Naive thymus-derived CD8-positive, alpha-beta T cell (primary cell): ENCODE measurements at regions not wholly inside any gene's neighbourhood (a gene's known extent, or its start where the extent isn't known, plus 50 kb on each side); places are given as distances from the start of the nearest gene placed in this dataset.
"Not testable (repeated sequence)": the region's sequence is repeated elsewhere in the genome, so short reads cannot be mapped to it uniquely, and the experiment has no call there.

Source experiments
- ATAC-seq, 2 donors: fragments of 150-1000 bp; cut with Tn5 transposase in 1 of 2; sonication (Bioruptor Pico), chemical (Tn5 transposase) in 1 of 2; 1 replicate in 1 of 2; 2 replicates in 1 of 2; pipeline ENCODE4 v1.10.0; 2021; ENCODE audit warnings: mild to moderate bottlenecking in 2 of 2, moderate library complexity in 2 of 2
- POLR2A ChIA-PET: fragments of 350-600 bp; sonication (Branson Sonifier 250); formaldehyde crosslinking; loops from one replicate; lab custom pipeline; 2021; ENCODE audit warnings: antibody characterized with exemption; lab: Charles Lee
- DNase-seq, 10 donors: peaks; one replicate each; pipeline versions ENCODE4 v3.0.0 to v3.0.0-alpha.2; 2020 to 2022
- H3K27ac Mint-ChIP-seq, 10 donors: one replicate each; pipeline ENCODE4 v1.8.0; 2020 to 2022; ENCODE audit warnings: mild to moderate bottlenecking in 10 of 10, mixed read lengths in 10 of 10, moderate library complexity in 4 of 10, inconsistent platforms in 1 of 10
- H3K27me3 Mint-ChIP-seq, 5 donors: one replicate each; pipeline ENCODE4 v1.8.0; 2021 to 2022; ENCODE audit warnings: mixed read lengths in 5 of 5
- H3K36me3 Mint-ChIP-seq, 3 donors: one replicate each; pipeline ENCODE4 v1.8.0; 2020 to 2022; ENCODE audit warnings: mixed read lengths in 3 of 3, mild to moderate bottlenecking in 2 of 3, inconsistent platforms in 1 of 3
- H3K4me1 Mint-ChIP-seq, 4 donors: one replicate each; pipeline ENCODE4 v1.8.0; 2021 to 2022; ENCODE audit warnings: mixed read lengths in 4 of 4
- H3K4me3 Mint-ChIP-seq, 10 donors: one replicate each; pipeline ENCODE4 v1.8.0; 2020 to 2022; ENCODE audit warnings: mild to moderate bottlenecking in 10 of 10, mixed read lengths in 10 of 10, moderate library complexity in 6 of 10, inconsistent platforms in 1 of 10
- H3K9me3 Mint-ChIP-seq, 9 donors: one replicate each; pipeline ENCODE4 v1.8.0; 2020 to 2022; ENCODE audit warnings: mixed read lengths in 9 of 9, mild to moderate bottlenecking in 3 of 9, inconsistent platforms in 1 of 9, moderate library complexity in 1 of 9

DNA sequence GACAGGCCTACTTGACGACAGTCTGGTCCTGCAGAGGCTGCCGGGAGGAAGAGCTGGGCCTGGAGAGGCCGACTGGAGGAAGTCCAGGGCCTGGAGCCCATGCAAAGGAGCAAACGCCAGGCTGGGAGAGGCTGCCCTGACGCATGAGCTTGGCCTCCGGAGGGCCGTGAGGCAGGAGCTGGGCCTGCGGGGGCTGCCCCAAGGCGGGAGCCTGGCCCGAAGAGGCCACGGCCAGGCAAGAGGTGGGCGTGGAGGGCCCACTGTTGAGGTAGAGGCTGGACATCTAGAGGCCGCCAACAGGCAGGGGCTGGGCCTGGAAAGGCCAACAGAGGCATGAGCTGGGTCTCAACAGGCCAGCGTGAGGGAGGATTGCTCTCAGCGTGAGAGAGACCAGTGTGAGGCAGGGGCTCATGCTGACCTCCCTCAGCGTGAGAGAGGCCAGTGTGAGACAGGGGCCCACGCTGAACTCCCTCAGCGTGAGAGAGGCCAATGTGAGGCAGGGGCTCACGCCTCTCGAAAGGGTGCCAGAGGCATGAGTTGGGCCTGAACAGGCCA is 320.6 kb downstream of the ZNF479 start:
- H3K27me3 Mint-ChIP-seq, ATAC-seq, H3K4me1 Mint-ChIP-seq, POLR2A ChIA-PET, DNase-seq, H3K36me3 Mint-ChIP-seq, H3K27ac Mint-ChIP-seq, H3K4me3 Mint-ChIP-seq: not testable (repeated sequence)
- H3K9me3 Mint-ChIP-seq, result peaks cover 0 to 26% (median 0%) of the 10 kb centered on the region in 9 donors

DNA sequence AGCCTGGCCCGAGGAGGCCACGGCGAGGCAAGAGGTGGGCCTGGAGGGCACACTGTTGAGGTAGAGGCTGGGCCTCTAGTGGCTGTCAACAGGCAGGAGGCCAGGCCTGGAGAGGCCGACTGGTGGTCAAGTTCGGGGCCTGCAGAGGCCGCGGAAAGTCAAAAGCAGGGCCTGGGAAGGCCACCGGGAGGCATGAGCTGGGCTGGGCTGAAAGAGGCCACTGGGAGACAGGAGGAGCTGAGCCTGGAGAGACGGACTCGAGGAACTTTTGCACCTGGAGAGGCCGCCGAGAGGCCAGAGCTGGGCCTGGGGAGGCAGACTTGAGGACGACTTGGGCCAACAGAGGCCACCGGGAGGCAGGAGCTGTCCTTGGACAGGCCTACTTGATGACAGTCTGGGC is 321.2 kb downstream of the ZNF479 start:
- no peak overlapping the region for H3K27ac Mint-ChIP-seq
- POLR2A ChIA-PET, result no interaction called here
- H3K36me3 Mint-ChIP-seq, result no peaks in the 10 kb centered on the region
- H3K9me3 Mint-ChIP-seq, result peaks cover 0 to 26% (median 0%) of the 10 kb centered on the region in 9 donors
- H3K27me3 Mint-ChIP-seq, result no peaks in the 10 kb centered on the region
- no peaks in the 10 kb centered on the region for H3K4me1 Mint-ChIP-seq
- DNase-seq (no peak), ATAC-seq (no peak)
- no peak overlapping the region for H3K4me3 Mint-ChIP-seq

DNA sequence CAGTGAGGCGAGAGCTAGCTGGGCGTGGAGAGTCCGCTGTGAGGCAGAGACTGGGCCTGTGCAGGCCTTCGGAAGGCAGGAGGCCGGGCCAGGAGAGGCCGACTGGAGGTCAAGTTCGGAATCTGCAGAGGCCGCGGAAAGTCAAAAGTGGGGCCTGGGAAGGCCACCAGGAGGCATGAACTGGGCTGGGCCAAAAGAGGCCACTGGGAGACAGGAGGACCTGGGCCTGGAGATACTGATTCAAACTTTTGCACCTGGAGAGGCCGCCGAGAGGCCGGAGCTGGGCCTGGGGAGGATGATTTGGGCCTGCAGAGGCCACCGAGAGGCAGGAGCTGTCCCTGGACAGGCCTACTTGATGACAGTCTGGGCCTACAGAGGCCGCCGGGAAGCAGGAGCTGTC is 321.8 kb downstream of the ZNF479 start:
- Mint-ChIP-seq H3K27ac (no peak overlapping the region), H3K36me3 (no peaks in the 10 kb centered on the region), H3K4me1 (no peaks in the 10 kb centered on the region), H3K9me3 (peaks cover 0 to 26% (median 0%) of the 10 kb centered on the region in 9 donors), H3K4me3 (no peak overlapping the region), H3K27me3 (no peaks in the 10 kb centered on the region)
- ATAC-seq, result no peak
- DNase-seq, result no peak
- POLR2A ChIA-PET, result no interaction called here

DNA sequence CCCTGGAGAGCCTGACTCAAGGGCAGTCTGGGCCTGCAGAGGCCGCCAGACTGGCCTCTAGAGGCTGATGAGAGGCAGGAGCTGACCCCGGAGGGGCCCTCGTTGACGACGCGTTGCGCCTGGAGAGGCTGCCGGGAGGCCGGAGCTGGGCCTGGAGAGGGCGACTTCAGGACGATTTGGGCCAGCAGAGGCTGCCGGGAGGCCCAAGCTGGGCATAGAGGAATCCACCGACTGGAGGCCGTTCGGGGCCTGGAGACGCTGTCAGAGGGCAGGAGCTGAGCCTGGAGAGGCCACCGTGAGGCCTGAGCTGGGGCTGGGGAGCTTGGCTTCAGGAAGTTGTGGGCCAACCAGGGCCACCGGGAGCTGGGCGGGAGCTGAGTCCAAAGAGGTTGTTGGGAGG is 322.5 kb downstream of the ZNF479 start:
- POLR2A ChIA-PET, H3K27ac Mint-ChIP-seq, H3K4me3 Mint-ChIP-seq, ATAC-seq, H3K27me3 Mint-ChIP-seq, H3K36me3 Mint-ChIP-seq, H3K4me1 Mint-ChIP-seq, DNase-seq: not testable (repeated sequence)
- peaks cover 0 to 26% (median 0%) of the 10 kb centered on the region in 9 donors for H3K9me3 Mint-ChIP-seq

DNA sequence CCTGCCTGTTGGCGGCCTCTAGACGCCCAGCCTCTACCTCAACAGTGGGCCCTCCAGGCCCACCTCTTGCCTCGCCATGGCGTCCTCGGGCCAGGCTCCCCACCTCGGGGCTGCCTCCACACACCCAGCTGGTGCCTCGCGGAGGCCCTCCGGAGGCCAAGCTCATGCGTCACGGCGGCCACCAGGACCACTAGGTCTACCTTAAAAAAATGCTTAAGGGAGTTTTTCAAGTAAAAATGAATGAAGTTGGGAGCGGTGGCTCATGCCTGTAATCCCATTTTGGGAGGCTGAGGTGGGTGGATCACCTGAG is 327.5 kb downstream of the ZNF479 start:
- ATAC-seq, H3K27ac Mint-ChIP-seq, POLR2A ChIA-PET, H3K4me3 Mint-ChIP-seq, DNase-seq, H3K27me3 Mint-ChIP-seq, H3K4me1 Mint-ChIP-seq, H3K36me3 Mint-ChIP-seq: not testable (repeated sequence)
- peaks cover 0 to 14% (median 0%) of the 10 kb centered on the region in 9 donors for H3K9me3 Mint-ChIP-seq

DNA sequence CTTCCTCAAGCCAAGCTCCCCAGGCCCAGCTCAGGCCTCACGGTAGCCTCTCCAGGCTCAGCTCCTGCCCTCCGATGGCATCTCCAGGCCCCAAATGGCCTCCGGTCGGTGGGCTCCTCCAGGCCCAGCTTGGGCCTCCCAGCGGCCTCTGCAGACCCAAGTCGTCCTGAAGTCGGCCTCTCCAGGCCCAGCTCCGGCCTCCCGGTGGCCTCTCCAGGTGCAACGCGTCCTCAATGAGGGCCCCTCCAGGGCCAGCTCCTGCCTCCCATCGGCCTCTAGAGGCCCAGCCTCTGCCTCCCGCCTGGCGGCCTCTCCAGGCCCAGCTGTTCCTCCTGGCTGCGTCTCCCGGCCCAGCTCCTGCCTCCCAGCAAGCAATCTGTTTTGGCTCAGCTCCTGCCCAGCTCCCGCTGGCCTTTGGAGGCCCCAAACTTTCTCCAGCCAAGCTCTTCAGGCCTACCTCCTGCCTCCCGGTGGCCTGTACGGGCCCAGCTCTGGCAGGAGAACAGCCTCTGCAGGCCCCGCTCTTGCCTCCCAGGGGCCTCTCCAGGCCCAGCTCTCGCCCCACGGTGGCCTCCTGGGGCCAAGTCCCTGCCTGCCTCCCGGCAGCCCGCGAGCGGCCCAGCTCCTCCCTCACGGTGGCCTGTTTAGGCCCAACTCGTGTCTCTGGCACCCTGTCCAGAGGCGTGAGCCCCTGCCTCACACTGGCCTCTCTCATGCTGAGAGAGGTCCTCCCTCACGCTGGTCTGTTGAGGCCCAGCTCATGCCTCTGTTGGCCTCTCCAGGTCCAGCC is 328.1 kb downstream of the ZNF479 start:
- H3K36me3 Mint-ChIP-seq, DNase-seq, H3K9me3 Mint-ChIP-seq, H3K27ac Mint-ChIP-seq, H3K27me3 Mint-ChIP-seq, POLR2A ChIA-PET, ATAC-seq, H3K4me3 Mint-ChIP-seq, H3K4me1 Mint-ChIP-seq: not testable (repeated sequence)

DNA sequence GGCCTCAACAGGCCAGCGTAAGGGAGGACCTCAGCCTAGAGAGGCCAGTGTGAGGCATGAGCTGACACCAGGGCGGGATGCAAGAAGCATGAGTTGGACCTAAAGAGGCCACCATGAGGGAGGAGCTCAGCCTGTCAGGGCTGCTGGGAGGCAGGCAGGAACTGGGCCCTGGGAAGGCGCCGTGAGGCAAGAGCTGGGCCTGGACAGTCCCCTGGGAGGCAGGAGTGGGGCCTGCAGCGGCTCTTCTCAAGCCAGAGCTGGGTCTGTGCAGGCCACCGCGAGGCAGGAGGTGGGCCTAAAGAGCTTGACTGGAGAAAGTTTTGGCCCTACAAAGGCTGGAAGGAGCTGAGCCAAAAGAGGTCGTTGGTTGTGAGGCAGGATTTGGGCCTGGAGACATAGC is 328.9 kb downstream of the ZNF479 start:
- H3K9me3 Mint-ChIP-seq, H3K27me3 Mint-ChIP-seq, ATAC-seq, DNase-seq, POLR2A ChIA-PET, H3K27ac Mint-ChIP-seq, H3K4me3 Mint-ChIP-seq, H3K4me1 Mint-ChIP-seq, H3K36me3 Mint-ChIP-seq: not testable (repeated sequence)

DNA sequence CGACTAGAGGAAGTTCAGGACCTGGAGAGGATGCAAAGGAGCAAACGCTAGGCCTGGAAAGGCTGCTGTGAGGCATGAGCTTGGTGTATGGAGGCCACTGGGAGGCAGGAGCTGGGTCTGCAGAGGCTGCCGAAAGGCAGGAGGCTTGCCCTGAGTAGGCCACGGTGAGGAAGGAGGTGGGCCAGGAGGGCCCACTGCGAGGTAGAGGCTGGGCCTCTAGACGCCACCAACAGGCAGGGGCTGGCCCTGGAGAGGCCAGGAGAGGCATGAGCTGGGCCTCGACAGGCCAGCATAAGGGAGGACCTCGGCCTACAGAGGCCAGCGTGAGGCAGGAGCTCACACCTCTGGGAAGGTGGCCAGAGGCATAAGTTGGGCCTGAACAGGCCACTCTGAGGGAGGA is 330.0 kb downstream of the ZNF479 start:
- H3K4me1 Mint-ChIP-seq, H3K27me3 Mint-ChIP-seq, POLR2A ChIA-PET, H3K27ac Mint-ChIP-seq, H3K4me3 Mint-ChIP-seq, H3K36me3 Mint-ChIP-seq, DNase-seq, ATAC-seq: not testable (repeated sequence)
- H3K9me3 Mint-ChIP-seq, result peaks cover 0 to 12% (median 0%) of the 10 kb centered on the region in 9 donors

DNA sequence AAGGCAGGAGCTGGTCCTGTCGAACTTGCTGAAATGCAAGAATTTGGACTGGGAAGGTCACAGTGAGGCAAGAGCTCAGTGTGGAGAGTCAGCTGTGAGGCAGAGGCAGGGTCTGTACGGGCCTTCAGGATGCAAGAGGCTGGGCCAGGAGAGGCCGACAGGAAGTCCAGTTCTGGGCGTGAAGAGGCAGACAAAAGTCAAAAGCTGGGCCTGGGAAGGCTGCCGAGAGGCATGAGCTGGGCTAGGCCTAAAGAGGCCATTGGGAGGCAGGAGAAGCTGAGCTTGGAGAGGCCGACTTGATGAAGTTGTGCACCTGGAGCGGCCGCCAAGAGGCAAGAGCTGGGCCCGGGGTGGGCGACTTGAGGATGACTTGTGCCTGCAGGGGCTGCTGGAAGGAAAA is 330.5 kb downstream of the ZNF479 start:
- Mint-ChIP-seq H3K9me3 (peaks cover 0 to 12% (median 0%) of the 10 kb centered on the region in 9 donors), H3K4me3 (peak overlapping the region in 1 of 10 donors; percentile 12)
- DNase-seq, H3K36me3 Mint-ChIP-seq, H3K27ac Mint-ChIP-seq, POLR2A ChIA-PET, H3K27me3 Mint-ChIP-seq, ATAC-seq, H3K4me1 Mint-ChIP-seq: not testable (repeated sequence)

DNA sequence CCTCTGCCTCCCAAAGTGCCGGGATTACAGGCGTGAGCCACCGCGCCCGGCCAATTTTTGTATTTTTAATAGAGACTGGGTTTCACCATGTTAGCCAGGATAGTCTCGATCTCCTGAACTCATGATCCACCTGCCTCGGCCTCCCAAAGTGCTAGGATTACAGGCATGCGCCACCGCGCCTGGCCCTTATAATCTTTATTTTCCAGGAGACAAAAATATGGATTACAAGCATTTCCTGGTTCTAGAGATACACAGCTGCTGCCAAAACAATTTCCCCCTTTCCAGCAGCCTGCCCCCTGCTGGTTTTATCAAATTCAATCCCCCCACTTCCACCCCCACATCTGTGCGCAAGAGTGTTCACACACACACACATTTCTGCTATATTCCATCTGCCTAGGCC is 333.4 kb downstream of the ZNF479 start:
- ATAC-seq, H3K27me3 Mint-ChIP-seq, H3K36me3 Mint-ChIP-seq, H3K27ac Mint-ChIP-seq, DNase-seq, POLR2A ChIA-PET, H3K4me1 Mint-ChIP-seq, H3K4me3 Mint-ChIP-seq: not testable (repeated sequence)
- peaks cover 0 to 11% (median 0%) of the 10 kb centered on the region in 9 donors for H3K9me3 Mint-ChIP-seq

DNA sequence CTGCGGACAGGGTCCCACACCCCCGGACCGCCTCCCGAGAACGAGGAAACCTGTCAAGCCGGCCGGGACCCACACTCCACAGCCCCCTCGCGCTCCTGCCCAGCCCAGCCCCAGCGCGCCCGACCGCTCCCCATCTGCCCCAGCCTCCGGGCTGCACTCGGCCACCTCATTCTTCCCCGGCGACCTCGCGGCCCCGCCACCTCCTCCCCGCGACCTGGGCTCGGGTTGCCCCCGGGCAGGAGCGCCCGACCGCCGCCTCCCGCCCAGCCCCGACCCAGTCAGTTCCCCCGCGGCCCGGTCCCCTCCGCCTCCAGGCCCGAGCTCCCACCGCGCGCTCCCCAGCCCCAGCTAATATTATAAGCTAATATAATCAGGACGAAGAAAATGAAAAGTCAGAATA is 344.8 kb downstream of the ZNF479 start:
- H3K36me3 Mint-ChIP-seq, H3K27me3 Mint-ChIP-seq, H3K27ac Mint-ChIP-seq, POLR2A ChIA-PET, DNase-seq, ATAC-seq, H3K4me1 Mint-ChIP-seq, H3K9me3 Mint-ChIP-seq, H3K4me3 Mint-ChIP-seq: not testable (repeated sequence)
